GM12892 (cell line): ENCODE measurements at regions not wholly inside any gene's neighbourhood (a gene's known extent, or its start where the extent isn't known, plus 50 kb on each side); places are given as distances from the start of the nearest gene placed in this dataset.

Experiments used
- POLR2A ChIP-seq: IDR thresholded peaks from 2 replicates; pipeline ENCODE4 v1.6.1; 2011; ENCODE audit warnings: low read depth, low read length, control low read depth
- TAF1 ChIP-seq: IDR thresholded peaks from 2 replicates; pipeline ENCODE4 v1.6.1; 2011; ENCODE audit warnings: low read depth, mild to moderate bottlenecking, control low read depth, low read length, borderline replicate concordance

DNA sequence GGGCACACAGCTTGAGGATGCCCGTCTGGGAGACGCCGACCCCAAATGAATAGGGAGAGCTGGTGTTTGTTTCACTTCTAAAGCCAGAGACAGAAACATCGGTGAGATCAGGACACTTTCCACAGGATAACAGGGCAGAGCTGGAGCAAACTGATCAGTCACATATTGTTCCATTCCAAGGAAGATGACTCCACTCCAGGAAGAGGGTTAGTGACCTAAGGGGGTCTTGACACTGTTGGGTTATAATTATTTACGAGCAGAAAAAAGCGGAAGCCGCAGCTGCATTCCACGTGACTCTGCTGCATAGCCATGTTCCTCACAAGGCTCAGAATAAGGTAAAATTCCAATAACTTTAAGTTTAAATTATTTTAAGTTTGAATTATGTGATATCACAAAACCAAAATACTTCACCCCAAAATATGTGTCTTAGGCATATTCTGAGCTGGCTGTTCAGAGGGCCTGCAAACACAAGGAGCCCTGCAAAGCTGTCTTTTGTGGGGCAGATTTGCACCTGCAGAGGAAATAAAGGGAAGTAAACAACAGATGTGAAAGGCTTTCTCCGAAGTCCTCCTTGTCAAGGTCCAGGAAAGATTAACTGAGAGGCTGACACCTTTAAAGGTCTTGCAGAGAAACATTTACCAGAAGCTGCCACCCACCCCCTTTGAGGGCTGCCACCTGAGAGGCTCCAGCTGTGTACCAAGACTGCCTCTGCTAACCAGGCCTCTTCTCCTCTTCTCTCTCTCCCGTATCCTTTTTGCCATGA is 819.2 kb downstream of the UQCRFS1 start:
- TF ChIP-seq POLR2A (no peak), TAF1 (no peak)
